ENCODE measurements at regions not wholly inside any gene's neighbourhood (a gene's known extent, or its start where the extent isn't known, plus 50 kb on each side); places are given as distances from the start of the nearest gene placed in this dataset.
"Not testable (repeated sequence)": the region's sequence is repeated elsewhere in the genome, so short reads cannot be mapped to it uniquely, and the experiment has no call there.

GRCh38 chr16:52386694-52387093 lies 160.2 kb downstream of the TOX3 start:
- no peak for DNase-seq

DNA sequence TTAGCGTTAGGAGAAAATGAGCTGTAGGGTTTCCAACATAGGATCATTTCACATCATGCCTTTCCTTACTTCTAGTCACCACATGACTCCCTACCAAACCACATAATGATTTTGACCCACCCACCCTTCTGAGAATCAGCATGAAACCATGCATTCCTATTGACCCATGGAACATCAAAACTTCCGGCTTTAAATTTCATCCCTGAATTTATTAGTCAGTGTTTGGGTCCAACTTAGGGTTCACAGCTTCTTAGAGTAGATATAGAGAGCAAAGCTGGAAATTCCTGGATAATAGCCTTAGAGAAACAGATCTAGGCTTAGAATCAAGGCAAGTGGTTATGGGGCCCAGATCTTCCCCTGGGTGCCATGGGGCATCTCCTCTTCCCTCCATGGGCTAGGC lies 162.6 kb downstream of the TOX3 start:
- DNase-seq = no peak

GRCh38 chr16:52383640-52384292 lies 163.2 kb downstream of the TOX3 start:
- no peak for DNase-seq

DNA sequence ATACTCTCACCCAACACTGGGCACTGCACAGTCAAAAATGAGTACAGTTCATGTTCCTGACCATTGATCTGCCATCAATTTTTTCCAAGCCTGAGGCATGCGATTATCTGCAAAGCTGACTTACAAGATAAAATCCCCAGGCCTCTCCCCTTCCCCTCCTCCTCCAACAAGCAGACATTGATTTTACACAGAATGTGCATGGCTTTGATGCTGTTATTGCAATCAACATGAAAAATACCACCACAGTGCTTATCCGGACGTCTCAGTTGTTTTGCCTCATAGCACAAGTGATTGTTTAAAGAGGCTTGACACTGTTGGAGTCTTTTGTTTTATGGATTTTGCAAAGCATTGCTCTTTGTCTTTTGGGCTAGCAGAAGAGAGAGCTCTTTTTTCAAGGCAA lies 163.8 kb downstream of the TOX3 start:
- DNase-seq = no peak

GRCh38 chr16:52379551-52379950 lies 167.4 kb downstream of the TOX3 start:
- DNase-seq = no peak

GRCh38 chr16:52376676-52377280 lies 170.2 kb downstream of the TOX3 start:
- DNase-seq = no peak

DNA sequence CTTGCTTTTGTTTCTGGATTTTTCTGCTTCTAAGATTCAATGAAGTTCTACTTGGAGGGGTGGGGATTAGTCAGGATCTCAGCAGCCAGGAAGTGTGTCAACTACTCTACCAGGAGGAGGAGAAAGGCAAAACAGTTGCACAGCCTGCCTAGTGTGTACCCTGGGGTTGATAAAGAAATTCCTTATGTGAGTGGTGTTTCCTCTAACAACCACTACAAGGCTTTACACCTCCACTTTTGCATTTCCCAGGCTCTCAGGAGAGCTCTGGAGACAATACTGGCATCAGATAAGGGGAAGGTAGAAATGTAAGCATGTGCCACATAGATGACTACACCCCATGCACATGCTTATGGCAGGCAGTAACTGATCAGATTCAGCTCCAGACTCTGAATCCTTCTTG lies 174.6 kb downstream of the TOX3 start:
- no peak for DNase-seq

GRCh38 chr16:52368859-52369258 lies 178.1 kb downstream of the TOX3 start:
- no peak for DNase-seq

DNA sequence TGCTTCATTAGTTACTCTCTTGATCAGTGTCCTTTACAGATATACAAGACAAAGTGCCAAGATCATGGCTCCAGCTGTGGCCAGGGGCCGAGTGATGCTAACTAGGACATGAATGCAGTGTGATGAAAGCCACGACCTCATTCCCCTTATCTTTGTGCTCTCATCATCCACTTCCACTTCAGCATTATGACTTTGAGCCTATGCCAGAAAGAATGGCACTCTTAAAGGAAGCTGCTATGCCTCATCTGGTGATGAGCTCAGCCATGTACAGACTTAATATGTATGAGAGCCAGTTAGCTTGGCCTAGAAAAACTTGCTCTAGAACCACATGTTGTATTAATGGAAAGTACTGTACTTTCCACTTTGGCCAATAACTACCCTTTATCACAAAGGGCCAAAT lies 179.1 kb downstream of the TOX3 start:
- no peak for DNase-seq

GRCh38 chr16:52366983-52367382 lies 180.0 kb downstream of the TOX3 start:
- DNase-seq = no peak

GRCh38 chr16:52364500-52364899 lies 182.4 kb downstream of the TOX3 start:
- no peak for DNase-seq

DNA sequence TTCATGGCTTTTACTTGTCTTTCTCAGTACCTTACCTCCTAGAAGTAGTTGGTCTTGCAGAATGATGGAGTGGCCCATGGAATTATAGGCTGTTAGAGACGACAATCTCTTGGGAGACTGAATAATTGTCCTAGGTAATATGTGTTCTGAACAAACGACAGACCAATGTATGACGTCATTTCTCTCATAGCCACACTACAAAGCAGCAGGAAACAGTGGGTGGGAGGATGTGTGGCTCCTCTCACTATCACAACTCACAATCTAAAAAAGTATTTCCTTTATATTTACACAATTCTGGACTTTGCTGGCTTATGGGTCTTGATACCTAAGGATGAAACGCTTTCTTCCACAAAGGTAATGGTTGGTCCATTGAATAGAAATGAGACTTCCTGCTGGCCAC lies 183.9 kb downstream of the TOX3 start:
- no peak for DNase-seq

DNA sequence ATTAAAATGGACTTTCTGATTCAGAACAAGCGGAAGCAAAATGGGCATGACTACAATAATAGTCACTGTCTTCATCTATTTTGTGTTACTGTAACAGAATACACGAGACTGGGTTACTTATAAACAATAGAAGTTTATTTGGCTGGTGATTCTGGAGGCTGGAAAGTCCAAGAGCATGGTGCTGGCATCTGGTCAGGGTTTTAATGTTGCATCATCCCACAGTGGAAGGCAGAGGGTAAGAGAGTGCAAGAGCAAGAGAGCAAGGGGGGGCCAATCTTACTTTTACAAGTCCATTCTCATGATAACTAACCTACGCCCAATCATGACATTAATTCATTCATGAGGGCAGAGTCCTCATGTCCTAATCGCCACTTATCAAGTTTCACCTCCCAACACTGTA lies 189.2 kb downstream of the TOX3 start:
- DNase-seq = no peak

DNA sequence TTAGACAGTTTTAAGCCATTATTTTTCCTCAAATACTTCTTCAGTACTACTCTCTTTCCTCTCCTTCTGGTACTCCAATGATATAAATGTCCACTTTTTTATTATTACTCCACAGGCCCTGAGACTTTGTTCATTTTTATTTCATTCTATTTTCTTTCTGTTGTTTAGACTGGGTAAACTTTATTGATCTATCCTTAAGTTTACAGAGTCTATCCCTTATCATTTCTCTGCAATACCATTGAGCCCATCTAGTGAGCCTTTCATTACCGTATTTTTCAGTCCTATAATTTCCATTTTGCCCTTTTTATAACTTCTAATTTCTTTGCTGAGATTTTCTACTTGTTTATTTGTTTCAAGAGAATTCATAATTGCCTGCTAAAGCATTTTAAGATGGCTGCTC lies 193.7 kb downstream of the TOX3 start:
- no peak for DNase-seq

- DNase-seq = no peak
Observed at GRCh38 chr16:52351451-52351850, 195.5 kb downstream of the TOX3 start.

DNA sequence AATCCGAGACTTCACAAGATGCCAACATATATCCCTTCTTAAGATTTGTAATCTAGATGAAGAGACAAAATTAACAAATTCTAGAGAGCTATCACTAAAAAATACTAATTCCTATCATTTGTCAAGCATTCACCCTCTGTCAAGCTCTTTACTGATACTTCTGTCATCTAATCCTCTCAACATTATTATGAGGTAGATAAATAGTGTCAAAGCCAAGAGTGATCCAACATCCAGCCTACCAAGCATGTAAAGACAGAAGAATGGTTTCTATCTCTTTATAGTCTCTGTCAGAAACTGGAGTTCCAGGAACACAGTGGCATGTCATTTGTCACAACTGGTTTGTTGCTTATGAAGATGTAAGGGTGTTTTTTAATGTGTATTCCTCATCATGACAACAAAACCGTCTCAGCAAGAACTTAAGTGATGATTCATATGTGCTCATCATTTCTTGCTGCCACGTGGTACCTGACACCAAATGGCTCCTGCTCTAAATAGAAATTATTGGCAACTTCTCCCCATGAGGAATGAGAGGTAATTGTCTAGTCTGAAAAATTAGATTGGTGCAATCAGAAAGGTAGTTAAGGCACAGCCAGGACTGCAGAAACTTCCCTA lies 196.8 kb downstream of the TOX3 start:
- DNase-seq = no peak

GRCh38 chr16:52346709-52347108 lies 200.2 kb downstream of the TOX3 start:
- no peak for DNase-seq

DNA sequence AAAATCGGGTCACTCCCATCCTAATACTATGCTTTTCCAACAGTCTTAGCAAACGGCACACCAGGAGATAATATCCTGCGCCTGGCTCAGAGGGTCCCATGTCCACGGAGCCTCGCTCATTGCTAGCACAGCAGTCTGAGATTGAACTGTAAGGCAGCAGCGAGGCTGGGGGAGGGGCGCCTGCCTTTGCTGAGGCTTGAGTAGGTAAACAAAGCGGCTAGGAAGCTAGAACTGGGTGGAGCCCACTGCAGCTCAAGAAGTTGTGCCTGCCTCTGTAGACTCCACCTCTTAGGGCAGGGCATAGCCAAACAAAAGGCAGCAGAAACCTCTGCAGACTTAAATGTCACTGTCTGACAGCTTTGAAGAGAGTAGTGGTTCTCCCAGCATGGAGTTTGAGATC lies 213.3 kb downstream of the TOX3 start:
- not testable (repeated sequence) for DNase-seq

GRCh38 chr16:52320930-52321439 lies 226.0 kb downstream of the TOX3 start:
- DNase-seq = no peak

GRCh38 chr16:52318302-52319009 lies 228.5 kb downstream of the TOX3 start:
- no peak for DNase-seq

GRCh38 chr16:52316241-52316640 lies 230.7 kb downstream of the TOX3 start:
- DNase-seq = no peak

GRCh38 chr16:52312716-52313115 lies 234.2 kb downstream of the TOX3 start:
- DNase-seq = no peak
